Activated T-helper 17 cell treated with anti-CD3 and anti-CD28 coated beads, Interleukin-2, amount 50 U/mL, for 72 hours (primary cell): ENCODE measurements at regions not wholly inside any gene's neighbourhood (a gene's known extent, or its start where the extent isn't known, plus 50 kb on each side); places are given as distances from the start of the nearest gene placed in this dataset.
"Not testable (repeated sequence)": the region's sequence is repeated elsewhere in the genome, so short reads cannot be mapped to it uniquely, and the experiment has no call there.

ENCODE experiments used
- ATAC-seq: fragments of 150-1000 bp; cut with Tn5 transposase; replicated peaks from 2 replicates; pipeline ENCODE4 v1.10.0; 2021; ENCODE audit warnings: mild to moderate bottlenecking, moderate library complexity
- H3K27ac Mint-ChIP-seq: one replicate; pipeline ENCODE4 v1.8.0; 2022; ENCODE audit warnings: mixed read lengths
- H3K27me3 Mint-ChIP-seq: one replicate; pipeline ENCODE4 v1.8.0; 2022; ENCODE audit warnings: mixed read lengths
- H3K36me3 Mint-ChIP-seq: one replicate; pipeline ENCODE4 v1.8.0; 2022; ENCODE audit warnings: low read depth, mild to moderate bottlenecking, mixed read lengths
- H3K4me1 Mint-ChIP-seq: one replicate; pipeline ENCODE4 v1.8.0; 2022; ENCODE audit warnings: mixed read lengths
- H3K4me3 Mint-ChIP-seq: one replicate; pipeline ENCODE4 v1.8.0; 2022; ENCODE audit warnings: mild to moderate bottlenecking, mixed read lengths
- H3K9me3 Mint-ChIP-seq: one replicate; pipeline ENCODE4 v1.8.0; 2022; ENCODE audit warnings: mixed read lengths

DNA sequence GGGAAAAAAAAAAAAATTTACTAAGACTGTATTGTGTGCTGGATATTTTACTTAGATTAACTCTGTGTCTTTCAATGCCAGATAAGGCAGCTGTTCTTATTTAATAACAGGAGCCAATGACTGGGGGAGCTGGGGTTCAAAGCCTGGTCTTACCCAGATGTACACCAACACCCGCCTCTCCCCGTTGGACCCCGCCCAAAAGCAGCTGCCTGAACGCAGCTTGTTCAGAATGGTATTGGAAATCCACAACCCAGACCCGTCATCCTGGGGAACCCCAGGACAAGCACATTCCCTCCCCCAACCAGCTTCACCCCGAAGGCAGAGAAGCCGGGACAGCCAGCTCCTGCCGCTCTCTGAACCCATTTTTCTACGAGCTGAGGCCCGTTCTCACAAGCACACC lies 113.6 kb upstream of the TMPRSS2 start:
- Mint-ChIP-seq H3K4me3 (no peak overlapping the region), H3K9me3 (no peaks in the 10 kb centered on the region), H3K4me1 (peaks cover 3% of the 10 kb centered on the region), H3K36me3 (no peaks in the 10 kb centered on the region), H3K27me3 (peaks cover 45% of the 10 kb centered on the region), H3K27ac (no peak overlapping the region)
- ATAC-seq, result no peak

DNA sequence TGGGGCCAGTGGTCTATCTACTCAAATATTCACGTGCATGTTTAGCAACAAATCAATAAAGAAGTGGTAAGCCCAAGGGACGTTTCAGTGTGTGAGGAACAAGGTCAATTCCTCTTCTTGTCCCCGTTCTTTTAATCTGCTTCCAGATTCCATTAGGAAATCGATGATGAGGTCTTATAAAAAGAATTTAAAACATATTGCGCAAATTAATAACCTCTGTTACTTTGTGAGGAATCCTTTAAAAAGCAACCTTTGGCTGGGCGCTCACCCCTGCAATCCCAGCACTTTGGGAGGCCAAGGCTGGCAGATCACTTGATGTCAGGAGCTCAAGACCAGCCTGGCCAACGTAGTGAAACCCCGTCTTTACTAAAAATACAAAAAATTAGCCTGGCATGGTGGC lies 113.0 kb upstream of the TMPRSS2 start:
- no peaks in the 10 kb centered on the region for H3K9me3 Mint-ChIP-seq
- H3K27me3 Mint-ChIP-seq, result peaks cover 40% of the 10 kb centered on the region
- no peak overlapping the region for H3K27ac Mint-ChIP-seq
- ATAC-seq, result no peak
- no peak overlapping the region for H3K4me3 Mint-ChIP-seq
- H3K36me3 Mint-ChIP-seq, result no peaks in the 10 kb centered on the region
- peaks cover 3% of the 10 kb centered on the region for H3K4me1 Mint-ChIP-seq

DNA sequence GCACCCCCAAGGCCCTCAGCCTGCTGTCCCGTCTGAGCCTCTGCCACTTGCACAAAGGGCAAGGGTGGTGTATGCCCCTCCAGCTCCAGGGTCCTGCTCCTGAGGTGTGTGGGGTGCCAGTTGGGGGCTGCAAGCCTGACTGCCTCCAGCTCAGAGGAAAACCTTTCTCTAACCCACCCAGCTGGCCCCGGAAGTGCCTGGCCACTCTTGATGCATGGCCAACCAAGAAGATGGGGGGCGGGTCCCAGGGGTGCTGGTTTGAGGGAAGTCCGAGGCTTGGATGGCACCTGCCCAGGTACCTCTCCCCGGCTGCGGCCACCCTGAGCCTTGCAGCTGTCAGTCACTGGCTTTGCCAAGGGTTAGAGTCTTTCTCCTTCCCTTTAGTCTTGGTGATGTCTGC lies 112.6 kb upstream of the TMPRSS2 start:
- H3K27ac Mint-ChIP-seq, result no peak overlapping the region
- H3K4me1 Mint-ChIP-seq, result peaks cover 3% of the 10 kb centered on the region
- H3K36me3 Mint-ChIP-seq, result no peaks in the 10 kb centered on the region
- peaks cover 35% of the 10 kb centered on the region for H3K27me3 Mint-ChIP-seq
- H3K4me3 Mint-ChIP-seq, result no peak overlapping the region
- ATAC-seq, result no peak
- H3K9me3 Mint-ChIP-seq, result no peaks in the 10 kb centered on the region

DNA sequence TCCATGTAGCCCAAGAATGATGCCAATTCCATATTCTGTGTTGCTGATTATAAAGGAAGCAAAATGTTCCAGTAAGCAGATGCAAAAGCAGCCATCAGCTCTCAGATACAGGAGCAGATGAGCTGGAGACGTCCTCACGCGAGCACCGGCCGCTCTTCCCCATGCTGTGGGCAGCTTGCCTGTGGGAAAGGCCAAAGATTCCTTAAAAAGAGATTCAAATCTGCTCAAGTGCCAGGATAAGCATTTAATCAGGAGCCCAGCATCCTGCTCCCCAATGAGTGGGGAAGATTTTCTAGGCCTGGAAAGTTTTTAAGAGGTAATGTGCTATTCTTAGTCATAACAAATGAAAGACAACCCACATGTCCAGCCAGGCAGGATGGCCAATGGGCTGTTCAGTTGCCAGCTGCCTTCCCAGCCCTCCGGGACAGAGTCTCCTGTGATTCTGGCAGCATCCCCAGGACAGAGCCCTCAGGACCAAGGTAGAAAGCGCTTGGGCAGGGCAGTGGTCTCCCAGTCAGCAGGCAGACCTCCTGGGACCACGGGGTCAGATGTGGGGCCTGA lies 108.2 kb upstream of the TMPRSS2 start:
- no peak for ATAC-seq
- Mint-ChIP-seq H3K4me3 (no peak overlapping the region), H3K27me3 (peaks cover 29% of the 10 kb centered on the region), H3K9me3 (no peaks in the 10 kb centered on the region), H3K36me3 (no peaks in the 10 kb centered on the region), H3K4me1 (no peaks in the 10 kb centered on the region), H3K27ac (no peak overlapping the region)

DNA sequence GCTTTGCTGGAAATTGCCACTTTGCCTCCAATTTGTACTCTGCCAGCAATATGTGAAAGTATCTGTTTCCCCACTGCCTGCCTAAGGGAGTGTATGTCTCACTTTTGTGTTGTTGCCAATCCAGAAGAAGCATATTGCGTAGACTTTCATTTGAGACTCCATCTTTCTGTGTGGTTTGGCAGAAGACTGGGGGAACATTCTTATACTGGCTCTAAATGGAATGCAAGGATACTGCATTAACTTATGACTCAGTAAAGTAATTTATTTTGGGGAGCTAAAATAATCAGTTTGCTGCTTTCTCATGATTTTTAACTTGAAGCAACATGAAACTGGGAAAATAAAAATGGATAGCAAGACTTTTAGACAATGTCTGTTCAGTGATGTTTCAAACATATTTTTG lies 107.7 kb upstream of the TMPRSS2 start:
- Mint-ChIP-seq H3K36me3 (no peaks in the 10 kb centered on the region), H3K4me1 (no peaks in the 10 kb centered on the region), H3K4me3 (no peak overlapping the region), H3K27ac (no peak overlapping the region), H3K27me3 (peaks cover 29% of the 10 kb centered on the region), H3K9me3 (no peaks in the 10 kb centered on the region)
- ATAC-seq, result no peak

DNA sequence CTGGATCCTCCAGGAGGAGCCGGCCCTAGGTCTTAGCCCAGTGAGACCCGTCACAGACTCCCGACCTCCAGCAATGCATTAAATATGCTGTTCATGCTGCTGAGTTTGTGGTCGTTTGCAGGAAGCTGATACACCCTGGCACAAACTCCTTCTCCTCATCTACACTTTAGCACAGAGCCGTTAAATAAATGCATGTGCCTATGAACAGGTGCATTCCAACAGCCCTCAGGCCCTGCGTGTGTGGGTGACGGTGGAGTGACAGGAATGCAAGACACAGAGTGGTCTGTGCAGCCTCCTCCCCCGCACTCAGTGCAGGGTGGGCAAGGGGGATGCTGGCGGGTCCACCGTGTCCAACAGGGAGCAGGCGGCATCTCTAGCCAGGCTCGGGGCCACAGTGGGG lies 106.6 kb upstream of the TMPRSS2 start:
- no peak for ATAC-seq
- Mint-ChIP-seq H3K27ac (no peak overlapping the region), H3K27me3 (peaks cover 37% of the 10 kb centered on the region), H3K4me1 (no peaks in the 10 kb centered on the region), H3K9me3 (no peaks in the 10 kb centered on the region), H3K36me3 (no peaks in the 10 kb centered on the region), H3K4me3 (no peak overlapping the region)

DNA sequence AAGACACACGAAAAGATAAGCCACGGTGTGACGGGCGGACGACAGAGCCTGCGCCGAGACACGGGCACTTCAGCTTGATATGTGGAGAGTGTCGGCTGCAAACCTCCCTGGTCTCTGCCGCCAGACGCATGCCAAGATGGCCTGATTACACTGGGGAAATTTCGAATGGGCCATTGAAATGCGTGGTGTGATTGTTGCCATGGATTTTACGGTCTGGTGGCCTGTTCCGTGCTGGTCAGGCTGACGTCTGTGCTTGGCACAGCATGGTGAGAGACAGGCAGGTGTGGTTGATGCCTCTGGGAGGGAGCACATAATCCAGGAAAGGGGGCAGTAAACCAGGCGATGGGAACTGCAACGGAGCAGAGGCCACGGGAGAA lies 105.6 kb upstream of the TMPRSS2 start:
- H3K27me3 Mint-ChIP-seq, result peaks cover 42% of the 10 kb centered on the region
- no peak for ATAC-seq
- no peak overlapping the region for H3K4me3 Mint-ChIP-seq
- no peaks in the 10 kb centered on the region for H3K4me1 Mint-ChIP-seq
- no peaks in the 10 kb centered on the region for H3K9me3 Mint-ChIP-seq
- H3K36me3 Mint-ChIP-seq, result no peaks in the 10 kb centered on the region
- H3K27ac Mint-ChIP-seq, result no peak overlapping the region

DNA sequence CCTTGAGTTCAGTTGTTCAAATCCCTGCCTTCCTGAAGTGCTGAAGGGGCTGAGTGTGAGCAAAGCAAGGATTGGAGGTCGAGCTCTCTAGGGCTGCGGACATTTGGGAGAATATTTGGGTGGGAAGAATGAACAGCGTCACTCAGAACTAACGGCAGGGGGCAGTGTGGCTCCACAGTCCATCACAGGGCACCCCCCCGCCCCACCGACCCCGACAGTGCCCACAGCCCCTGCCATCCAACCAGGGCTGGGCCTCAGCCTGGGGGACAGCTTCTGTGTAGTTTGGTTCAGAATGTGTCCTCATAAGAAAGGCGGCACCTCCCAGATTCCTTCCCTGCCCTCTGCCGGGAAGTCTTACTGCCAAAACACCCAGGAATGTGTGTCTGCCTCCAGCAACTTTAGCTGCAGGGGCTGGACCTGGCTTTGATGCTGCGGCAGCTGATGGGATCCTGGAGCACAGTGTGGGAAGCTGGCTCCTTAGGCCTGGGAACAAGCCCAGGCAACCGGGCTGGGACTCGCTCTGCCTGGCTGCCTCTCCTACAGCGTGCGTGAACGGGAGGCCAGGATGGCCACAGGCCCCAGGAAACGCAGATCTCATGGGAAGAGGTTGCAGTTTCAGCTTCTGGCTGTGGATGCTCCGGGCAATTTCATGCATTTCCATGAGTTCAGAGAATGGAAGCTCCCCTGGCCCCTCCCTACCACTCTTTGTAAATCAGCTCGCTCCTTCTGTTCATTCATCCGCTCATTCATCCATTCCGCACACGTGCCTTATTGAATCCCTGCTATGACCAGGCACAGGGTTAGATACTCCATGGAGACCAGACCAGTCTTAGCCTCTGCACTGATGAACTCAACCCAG lies 104.9 kb upstream of the TMPRSS2 start:
- no peaks in the 10 kb centered on the region for H3K36me3 Mint-ChIP-seq
- H3K4me3 Mint-ChIP-seq, result no peak overlapping the region
- H3K27ac Mint-ChIP-seq, result no peak overlapping the region
- peak; percentile 49 for ATAC-seq
- H3K27me3 Mint-ChIP-seq, result peaks cover 46% of the 10 kb centered on the region
- H3K9me3 Mint-ChIP-seq, result no peaks in the 10 kb centered on the region
- H3K4me1 Mint-ChIP-seq, result no peaks in the 10 kb centered on the region

DNA sequence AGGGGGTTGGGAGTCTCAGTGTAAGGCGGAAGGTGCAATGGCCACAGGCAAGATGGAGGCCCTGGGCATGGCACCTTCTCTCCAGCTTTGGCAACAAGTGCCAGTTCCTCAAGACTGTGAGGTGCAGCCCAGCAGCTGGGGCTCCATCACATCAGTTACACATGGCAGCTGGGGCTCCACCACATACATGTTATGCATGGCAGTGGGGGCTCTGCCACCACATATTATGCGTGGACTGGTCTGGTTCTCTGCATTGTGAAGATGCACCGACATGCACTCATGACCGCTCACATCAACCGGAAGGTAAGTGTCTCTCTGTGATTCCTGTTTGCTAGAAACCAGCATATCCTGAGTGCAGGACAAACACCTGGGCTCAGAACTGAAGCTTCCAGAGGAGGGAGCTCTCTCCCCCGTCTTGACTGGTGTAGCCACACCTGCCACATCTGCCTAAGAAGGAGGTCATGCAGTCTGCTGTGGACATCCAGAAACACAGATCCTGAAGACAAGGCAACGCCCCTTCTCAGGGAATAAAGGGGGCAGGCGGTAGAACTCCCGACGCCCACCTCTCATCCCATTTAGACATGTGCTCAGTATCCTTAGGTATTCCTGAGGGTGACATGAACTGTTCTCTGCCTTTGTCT lies 104.1 kb upstream of the TMPRSS2 start:
- Mint-ChIP-seq H3K4me1 (no peaks in the 10 kb centered on the region), H3K27ac (no peak overlapping the region)

DNA sequence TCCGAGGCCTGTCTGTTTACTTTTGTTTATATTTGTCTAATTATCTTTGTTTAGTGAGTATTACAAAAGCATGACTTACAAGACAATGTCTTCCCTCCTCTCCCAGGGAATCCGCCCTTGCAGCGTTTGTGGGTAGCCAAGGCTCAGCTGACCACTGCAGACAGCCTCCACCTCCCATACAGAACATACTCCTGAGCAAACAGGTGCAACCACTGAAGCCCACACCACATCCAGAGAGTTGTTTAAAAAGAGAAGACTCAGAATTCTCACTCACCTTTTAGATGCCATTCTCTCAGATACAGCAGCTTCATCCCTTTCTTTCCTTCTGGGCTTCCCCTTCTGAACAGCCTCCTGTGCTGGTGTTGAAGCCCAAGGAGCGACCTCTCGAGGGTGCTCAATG lies 103.5 kb upstream of the TMPRSS2 start:
- Mint-ChIP-seq H3K4me3 (no peak overlapping the region), H3K27me3 (peaks cover 36% of the 10 kb centered on the region), H3K27ac (no peak overlapping the region), H3K36me3 (no peaks in the 10 kb centered on the region), H3K4me1 (no peaks in the 10 kb centered on the region), H3K9me3 (no peaks in the 10 kb centered on the region)
- no peak for ATAC-seq

More for the DNA sequence above, 104.1 kb upstream of the TMPRSS2 start:
- Mint-ChIP-seq H3K36me3 (no peaks in the 10 kb centered on the region), H3K27me3 (peaks cover 42% of the 10 kb centered on the region), H3K4me3 (no peak overlapping the region), H3K9me3 (no peaks in the 10 kb centered on the region)
- peak; percentile 43 for ATAC-seq

DNA sequence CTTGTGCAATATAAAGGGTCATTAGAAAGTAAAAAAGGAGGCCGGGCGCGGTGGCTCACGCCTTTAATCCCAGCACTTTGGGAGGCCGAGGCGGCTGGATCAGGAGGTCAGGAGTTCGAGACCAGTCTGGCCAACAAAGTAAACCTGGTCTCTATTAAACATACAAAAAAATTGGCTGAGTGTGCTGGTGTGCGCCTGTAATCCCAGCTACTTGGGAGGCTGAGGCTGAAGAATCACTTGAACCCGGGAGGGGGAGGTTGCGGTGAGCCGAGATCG lies 102.8 kb upstream of the TMPRSS2 start:
- H3K27me3 Mint-ChIP-seq, result peaks cover 39% of the 10 kb centered on the region
- not testable (repeated sequence) for H3K27ac Mint-ChIP-seq, H3K9me3 Mint-ChIP-seq, H3K4me3 Mint-ChIP-seq, ATAC-seq, H3K36me3 Mint-ChIP-seq, H3K4me1 Mint-ChIP-seq

DNA sequence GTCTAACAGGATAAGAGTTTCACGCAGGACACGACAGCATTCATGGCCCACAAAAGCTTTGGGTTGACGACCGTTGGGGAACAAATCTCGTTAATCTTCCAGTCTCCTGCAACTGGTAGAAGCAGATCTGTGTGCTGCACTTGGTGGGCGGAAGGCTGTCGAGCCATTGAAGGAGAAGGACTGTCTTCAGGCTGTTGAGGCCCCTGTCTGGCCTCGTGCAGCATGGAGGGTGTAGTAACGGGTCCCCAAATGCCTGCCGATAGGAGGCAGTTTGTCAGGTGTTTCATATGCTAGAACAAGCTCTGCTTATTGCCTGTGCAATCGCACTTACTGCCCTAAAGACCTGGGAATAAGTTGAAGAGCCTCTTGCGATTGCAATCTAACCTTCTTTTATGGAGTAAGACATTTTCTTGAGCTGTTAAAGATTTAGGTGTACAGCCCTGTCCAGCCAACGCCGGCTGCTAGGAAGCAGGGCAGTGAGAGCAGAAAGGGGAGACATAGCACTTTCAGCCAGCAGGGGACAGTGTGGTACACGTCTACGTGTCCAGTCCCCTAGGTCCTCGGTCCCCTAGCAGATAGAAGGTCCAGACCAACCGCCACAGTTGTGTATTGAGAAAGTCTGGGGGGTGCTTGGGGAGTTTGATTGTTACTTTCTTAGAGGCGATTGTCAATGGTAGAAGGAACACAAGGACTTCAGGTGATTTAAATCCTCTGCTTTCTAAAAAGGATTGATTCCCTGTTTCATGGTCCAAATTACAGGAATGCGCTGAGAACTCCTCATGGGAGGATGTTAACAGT lies 102.3 kb upstream of the TMPRSS2 start:
- ATAC-seq, result peak; percentile 54
- H3K36me3 Mint-ChIP-seq, result no peaks in the 10 kb centered on the region
- H3K27me3 Mint-ChIP-seq, result peaks cover 39% of the 10 kb centered on the region
- H3K4me3 Mint-ChIP-seq, result no peak overlapping the region
- no peaks in the 10 kb centered on the region for H3K9me3 Mint-ChIP-seq
- H3K27ac Mint-ChIP-seq, result no peak overlapping the region
- no peaks in the 10 kb centered on the region for H3K4me1 Mint-ChIP-seq

DNA sequence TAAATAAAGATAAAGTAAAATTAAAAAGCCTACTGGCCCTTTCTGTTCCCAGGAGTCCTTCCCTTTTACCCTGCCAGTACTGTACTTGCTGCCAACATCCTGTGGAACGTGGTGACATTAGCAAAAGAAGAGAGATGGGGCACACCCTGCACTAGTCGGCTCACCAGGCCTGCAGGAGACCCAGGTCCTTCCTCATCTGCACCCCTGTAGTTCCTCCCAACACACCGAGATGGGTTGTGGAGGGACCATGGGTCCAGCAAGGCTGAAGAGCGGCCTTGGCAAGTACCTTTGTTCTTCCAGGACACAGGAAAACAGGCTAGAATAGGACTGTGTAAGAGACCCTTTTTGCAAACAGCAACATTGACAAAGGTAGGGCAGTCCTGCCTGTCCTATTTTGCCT lies 98.7 kb upstream of the TMPRSS2 start:
- H3K4me1 Mint-ChIP-seq, result peaks cover 1% of the 10 kb centered on the region
- H3K27ac Mint-ChIP-seq, result no peak overlapping the region
- H3K36me3 Mint-ChIP-seq, result no peaks in the 10 kb centered on the region
- ATAC-seq, result no peak
- H3K9me3 Mint-ChIP-seq, result no peaks in the 10 kb centered on the region
- H3K27me3 Mint-ChIP-seq, result peaks cover 31% of the 10 kb centered on the region
- no peak overlapping the region for H3K4me3 Mint-ChIP-seq

DNA sequence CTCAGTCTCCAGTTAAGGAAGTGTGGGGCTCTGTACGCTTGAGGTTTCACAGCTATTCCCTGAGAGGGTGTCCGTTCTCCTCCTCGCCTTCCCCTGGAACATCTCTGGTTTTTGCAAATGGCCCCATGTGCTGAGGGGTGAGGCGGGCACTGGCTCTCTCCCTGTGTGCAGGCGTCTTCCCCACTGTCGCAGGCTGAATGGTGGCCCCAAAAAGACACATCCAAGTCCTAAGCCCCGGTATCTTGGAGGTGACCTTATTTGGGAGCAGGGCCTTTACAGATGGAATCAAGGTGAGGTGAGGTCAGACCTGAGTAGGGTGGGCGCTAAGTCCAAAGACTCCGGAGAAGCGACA lies 98.0 kb upstream of the TMPRSS2 start:
- Mint-ChIP-seq H3K27ac (no peak overlapping the region), H3K36me3 (no peaks in the 10 kb centered on the region), H3K4me3 (no peak overlapping the region), H3K27me3 (peaks cover 28% of the 10 kb centered on the region), H3K4me1 (peaks cover 5% of the 10 kb centered on the region), H3K9me3 (no peaks in the 10 kb centered on the region)
- no peak for ATAC-seq
